GM23338 (cell line): ENCODE measurements at regions not wholly inside any gene's neighbourhood (a gene's known extent, or its start where the extent isn't known, plus 50 kb on each side); places are given as distances from the start of the nearest gene placed in this dataset.
"Not testable (repeated sequence)": the region's sequence is repeated elsewhere in the genome, so short reads cannot be mapped to it uniquely, and the experiment has no call there.

Experiments
- CREB1 ChIP-seq: fragments of 250-450 bp; sonication (Bioruptor Pico); IDR thresholded peaks from 2 replicates; pipeline ENCODE4 v1.5.0; 2020; ENCODE audit warnings: low read depth, mild to moderate bottlenecking, moderate library complexity
- CTCF ChIP-seq, 2 experiments: fragments of 200-600 bp in 1 of 2; sonication (generic) in 1 of 2; conservative IDR thresholded peaks; 2 replicates each; pipeline versions ENCODE4 v1.5.1 to v1.6.1; 2016 to 2017; ENCODE audit warnings: antibody characterized with exemption in 2 of 2, low read depth in 2 of 2, mild to moderate bottlenecking in 2 of 2, moderate library complexity in 1 of 2
- EZH2 ChIP-seq: fragments of 200-600 bp; sonication (generic); IDR thresholded peaks from one replicate; pipeline ENCODE4 v1.8.0; 2017; ENCODE audit warnings: antibody characterized with exemption, mild to moderate bottlenecking, low read depth; ENCODE audit not compliant: unreplicated experiment
- EZH2phosphoT487 ChIP-seq: fragments of 200-600 bp; sonication (generic); IDR thresholded peaks from one replicate; pipeline ENCODE4 v1.8.1; 2018; ENCODE audit warnings: antibody characterized with exemption; ENCODE audit not compliant: unreplicated experiment
- JUNB ChIP-seq: IDR thresholded peaks from one replicate; pipeline ENCODE4 v1.6.1; 2016; ENCODE audit warnings: antibody characterized with exemption; ENCODE audit not compliant: unreplicated experiment
- POLR2AphosphoS5 ChIP-seq: IDR thresholded peaks from 2 replicates; pipeline ENCODE4 v1.6.1; 2016; ENCODE audit warnings: antibody characterized with exemption, low read depth
- REST ChIP-seq: IDR thresholded peaks from one replicate; pipeline ENCODE4 v1.6.1; 2018; ENCODE audit warnings: antibody characterized with exemption; ENCODE audit not compliant: unreplicated experiment
- STAT1 ChIP-seq: IDR thresholded peaks from one replicate; pipeline ENCODE4 v1.6.1; 2016; ENCODE audit warnings: antibody characterized with exemption; ENCODE audit not compliant: unreplicated experiment
- ZNF114 ChIP-seq: fragments of 250-450 bp; sonication (Bioruptor Pico); IDR thresholded peaks from 2 replicates; pipeline ENCODE4 v1.5.0; 2020; ENCODE audit warnings: mild to moderate bottlenecking, moderate library complexity
- ZNF331 ChIP-seq: fragments of 250-450 bp; sonication (Bioruptor Pico); IDR thresholded peaks from 2 replicates; pipeline ENCODE4 v1.5.0; 2020; ENCODE audit warnings: low read depth, mild to moderate bottlenecking, moderate library complexity

GRCh38 chr4:147293314-147293677 lies 187.6 kb upstream of the EDNRA start:
- TF ChIP-seq EZH2; CTCF (conservative IDR thresholded peaks at IDR 0.05; ENCODE audit: low read depth in 2 of 2); POLR2AphosphoS5; ZNF114 (CRISPR knock-in tag); CREB1 (CRISPR knock-in tag); EZH2phosphoT487; REST; ZNF331 (CRISPR knock-in tag); JUNB; STAT1: not testable (repeated sequence)
